HepG2 (cell line): ENCODE measurements at regions not wholly inside any gene's neighbourhood (a gene's known extent, or its start where the extent isn't known, plus 50 kb on each side); places are given as distances from the start of the nearest gene placed in this dataset.

Source experiments
- ATAC-seq: fragments of 200-7000 bp; cut with Tn5 transposase; 3 replicates; pipeline ENCODE4 v1.9.1; 2020; ENCODE audit warnings: mild to moderate bottlenecking, moderate library complexity
- BruUV-seq: library from RNA; stranded (reverse); fragments of 400-500 nt; replicated peaks from 2 replicates; lab custom pipeline; 2021; lab: Mats Ljungman, UMichigan
- CTCF ChIA-PET: fragments of 300-600 bp; formaldehyde crosslinking; extraction: SDS; loops from one replicate; lab custom pipeline; 2021; ENCODE audit warnings: low total read pairs, inconsistent platforms, low intra/inter-chr PET ratio; lab: Yijun Ruan, JAX
- POLR2A ChIA-PET: fragments of 350-600 bp; sonication (Branson Sonifier 250); formaldehyde crosslinking; loops from one replicate; lab custom pipeline; 2020; ENCODE audit warnings: antibody characterized with exemption, inconsistent platforms; lab: Yijun Ruan, JAX
- DNase-seq: peaks from one replicate; pipeline ENCODE4 v3.0.0-alpha.2; 2015; ENCODE audit warnings: low spot score
- FAIRE-seq: peaks from 3 replicates; lab custom pipeline; 2011; peaks lifted over from hg19 to GRCh38; lab: Jason Lieb, UNC
- H2AFZ ChIP-seq: one replicate; pipeline ENCODE4 v1.6.1; 2011; ENCODE audit warnings: low read length, inconsistent platforms
- H3K27ac ChIP-seq: fragments of 300-600 bp; 3 replicates; pipeline ENCODE4 v1.8.0; 2011; ENCODE audit warnings: mixed run types, mild to moderate bottlenecking, mixed read lengths, low read length, inconsistent platforms; ENCODE audit not compliant: insufficient read depth; ENCODE audit errors: extremely low read length
- H3K27me3 ChIP-seq, 2 experiments: fragments of 200-600 bp in 1 of 2; 2 replicates in 1 of 2; 3 replicates in 1 of 2; pipeline versions ENCODE4 v1.6.0 to v1.8.0; 2011; ENCODE audit warnings: low read length in 2 of 2, mild to moderate bottlenecking in 2 of 2, moderate library complexity in 2 of 2, inconsistent platforms in 1 of 2; ENCODE audit not compliant: insufficient read depth in 2 of 2, control insufficient read depth in 1 of 2
- H3K36me3 ChIP-seq, 2 experiments: fragments of 200-600 bp in 1 of 2; replicated peaks in 1 of 2; 2 replicates in 1 of 2; 3 replicates in 1 of 2; pipeline versions ENCODE4 v1.5.1 to v1.8.0; 2011; ENCODE audit warnings: low read length in 2 of 2, inconsistent platforms in 1 of 2; ENCODE audit not compliant: insufficient read depth in 2 of 2, control insufficient read depth in 1 of 2
- H3K4me1 ChIP-seq: 2 replicates; pipeline ENCODE4 v1.5.1; 2012; ENCODE audit warnings: low read length, inconsistent platforms; ENCODE audit not compliant: insufficient read depth
- H3K4me2 ChIP-seq: 2 replicates; pipeline ENCODE4 v1.6.0; 2011; ENCODE audit warnings: low read depth, low read length, inconsistent platforms
- H3K4me3 ChIP-seq, 3 experiments: fragments of 200-600 bp in 1 of 3; sonication (generic), shearing (Covaris generic) in 1 of 3; replicated peaks in 1 of 3; 2 replicates each; pipeline ENCODE4 v1.5.1; 2011 to 2016; ENCODE audit warnings: low read length in 3 of 3, inconsistent platforms in 2 of 3, low read depth in 2 of 3, mild to moderate bottlenecking in 2 of 3, control low read depth in 1 of 3, mixed read lengths in 1 of 3; ENCODE audit not compliant: insufficient read depth in 1 of 3
- H3K79me2 ChIP-seq: one replicate; pipeline ENCODE4 v1.6.1; 2011; ENCODE audit warnings: low read length, inconsistent platforms; ENCODE audit not compliant: insufficient read depth
- H3K9ac ChIP-seq: 2 replicates; pipeline ENCODE4 v1.6.0; 2011; ENCODE audit warnings: mild to moderate bottlenecking, low read depth, low read length, inconsistent platforms; ENCODE audit not compliant: insufficient read depth
- H3K9me3 ChIP-seq: 2 replicates; pipeline ENCODE4 v1.5.1; 2012; ENCODE audit warnings: mild to moderate bottlenecking, low read length
- H4K20me1 ChIP-seq: 2 replicates; pipeline ENCODE4 v1.6.0; 2011; ENCODE audit warnings: inconsistent platforms, mild to moderate bottlenecking, low read length, moderate library complexity; ENCODE audit not compliant: insufficient read depth
- GTF2F1 ChIP-seq: fragments of 150-350 bp; IDR thresholded peaks from 2 replicates; pipeline ENCODE4 v1.6.1; 2014; ENCODE audit warnings: low read length
- HDAC6 ChIP-seq: fragments of 200-600 bp; sonication (generic); IDR thresholded peaks from 2 replicates; pipeline ENCODE4 v1.7.0; 2017; ENCODE audit warnings: mild to moderate bottlenecking, antibody characterized with exemption, low read length, low read depth
- HNRNPK ChIP-seq: fragments of 200-400 bp; formaldehyde crosslinking; IDR thresholded peaks from 2 replicates; pipeline ENCODE4 v1.6.1; 2018; ENCODE audit warnings: low read length, low read depth, moderate library complexity, mild to moderate bottlenecking; ENCODE audit not compliant: poor library complexity, severe bottlenecking
- MBNL3 ChIP-seq: fragments of 250-450 bp; sonication (Bioruptor Pico); conservative IDR thresholded peaks from 2 replicates; pipeline ENCODE4 v1.8.0; 2022; ENCODE audit warnings: mild to moderate bottlenecking, inconsistent platforms
- MTA1 ChIP-seq: sonication (generic); formaldehyde crosslinking; IDR thresholded peaks from 2 replicates; pipeline ENCODE4 v1.4.0; 2020; ENCODE audit warnings: missing genetic modification reagents, mild to moderate bottlenecking, borderline replicate concordance
- NCOA5 ChIP-seq: sonication (generic); formaldehyde crosslinking; IDR thresholded peaks from 2 replicates; pipeline ENCODE4 v1.4.0; 2020; ENCODE audit warnings: missing genetic modification reagents
- ZFYVE20 ChIP-seq: sonication (generic); formaldehyde crosslinking; IDR thresholded peaks from 2 replicates; pipeline ENCODE4 v1.8.0; 2023; ENCODE audit warnings: low read depth, mild to moderate bottlenecking, moderate library complexity, missing genetic modification reagents, borderline replicate concordance
- ZNF709 ChIP-seq: sonication (generic); formaldehyde crosslinking; IDR thresholded peaks from 2 replicates; pipeline ENCODE4 v1.5.0; 2020; ENCODE audit warnings: mild to moderate bottlenecking, missing genetic modification reagents
- ZNF878 ChIP-seq: sonication (generic); formaldehyde crosslinking; IDR thresholded peaks from 2 replicates; pipeline ENCODE4 v1.8.1; 2023; ENCODE audit warnings: mild to moderate bottlenecking, missing genetic modification reagents, moderate library complexity
- ZNF883 ChIP-seq: sonication (generic); formaldehyde crosslinking; IDR thresholded peaks from 2 replicates; pipeline ENCODE4 v1.5.1; 2020; ENCODE audit warnings: mild to moderate bottlenecking, missing genetic modification reagents; ENCODE audit errors: not compliant biosample characterization
- ZSCAN20 ChIP-seq: sonication (generic); formaldehyde crosslinking; IDR thresholded peaks from 2 replicates; pipeline ENCODE4 v1.4.0; 2020; ENCODE audit warnings: missing genetic modification reagents, mild to moderate bottlenecking, borderline replicate concordance
- WGBS: methylation state at CpG from one replicate; pipeline ENCODE4 v1.1.6; 2017; ENCODE audit warnings: low lambda C conversion rate; 5-methylcytosine and 5-hydroxymethylcytosine counted together
- in situ Hi-C: cut with HindIII; loops from 2 replicates; pipeline ENCODE4 v1.10.0; 2017; ENCODE audit warnings: low pct_unique_long_range_greater_than_20kb; ENCODE audit not compliant: extremely low pct_ligation_motif_present
- intact Hi-C: fragments of 100-400 bp; cut with micrococcal nuclease; formaldehyde crosslinking; loops from one replicate; pipeline ENCODE4 v1.10.0; 2022; ENCODE audit not compliant: unreplicated experiment
- TF ChIP-seq, protein P1 (sequence below): sonication (generic); formaldehyde crosslinking; IDR thresholded peaks from 2 replicates; pipeline ENCODE4 v1.4.0; 2020; ENCODE audit warnings: mild to moderate bottlenecking, missing genetic modification reagents
- TF ChIP-seq, protein P2 (sequence below): sonication (generic); formaldehyde crosslinking; IDR thresholded peaks from 2 replicates; pipeline ENCODE4 v1.8.0; 2022; ENCODE audit warnings: mild to moderate bottlenecking, missing genetic modification reagents, borderline replicate concordance
- TF ChIP-seq, protein P3 (sequence below): sonication (generic); formaldehyde crosslinking; IDR thresholded peaks from 2 replicates; pipeline ENCODE4 v1.5.0; 2020; ENCODE audit warnings: mild to moderate bottlenecking, missing genetic modification reagents, borderline replicate concordance

DNA sequence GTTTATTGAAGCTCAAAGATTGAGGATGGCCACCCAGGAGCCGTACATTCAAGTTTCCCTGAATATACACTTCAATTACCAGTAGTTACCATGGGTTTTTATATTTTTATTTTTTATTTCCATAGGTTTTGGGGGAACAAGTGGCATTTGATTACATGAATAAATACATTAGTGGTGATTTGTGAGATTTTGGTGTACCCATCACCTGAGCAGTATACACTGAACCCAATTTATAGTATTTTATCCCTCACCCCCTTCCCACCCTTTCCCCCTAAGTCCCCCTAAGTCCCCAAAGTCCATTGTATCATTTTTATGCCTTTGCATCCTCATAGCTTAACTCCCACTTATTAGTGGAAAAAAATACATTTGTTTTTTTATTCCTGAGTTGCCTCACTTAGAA, 791.4 kb downstream of the BRINP3 start:
- no peak overlapping the region for H2AFZ ChIP-seq
- BruUV-seq: no TSS peak
- no peaks in the 10 kb centered on the region for H3K27me3 ChIP-seq
- no peak overlapping the region for H3K4me3 ChIP-seq
- H4K20me1 ChIP-seq: no peaks in the 10 kb centered on the region
- H3K27ac ChIP-seq: no peak overlapping the region
- intact Hi-C loops: no loop called here
- no peak overlapping the region for H3K9ac ChIP-seq
- no peak for TF ChIP-seq ZNF883
- TF ChIP-seq HNRNPK: peak; percentile 72
- TF ChIP-seq, all 625 proteins: peak for 1
- in situ Hi-C loops: no loop called here
- H3K79me2 ChIP-seq: no peaks in the 10 kb centered on the region
- peaks cover 4% of the 10 kb centered on the region for H3K4me1 ChIP-seq
- WGBS: 0% methylated on average over 1 of the region's 1 CpG
- H3K4me2 ChIP-seq: no peak overlapping the region
- FAIRE-seq (no peak), ATAC-seq (no peak), DNase-seq (no peak)
- no peaks in the 10 kb centered on the region for H3K9me3 ChIP-seq
- POLR2A ChIA-PET: no interaction called here
- H3K36me3 ChIP-seq: no peaks in the 10 kb centered on the region
- CTCF ChIA-PET: no interaction called here

DNA sequence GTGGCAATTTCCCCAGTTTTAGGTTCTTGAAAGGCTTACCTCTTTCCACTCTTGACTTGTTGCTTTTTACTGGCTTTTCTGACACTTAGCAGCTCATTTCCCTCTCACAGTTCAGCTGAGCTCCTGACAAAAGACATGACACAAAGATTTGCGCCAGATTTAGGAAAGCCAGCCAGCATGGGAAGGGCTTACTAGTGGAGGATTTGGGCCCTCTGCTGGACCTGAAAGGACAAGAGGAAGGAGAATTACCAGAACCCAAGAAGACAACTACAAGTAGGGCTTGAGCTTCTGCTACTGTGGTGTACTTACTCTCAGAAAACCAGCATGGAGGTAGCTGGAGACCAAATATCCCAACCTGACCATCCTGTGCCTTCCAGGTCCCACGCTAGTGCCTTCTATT, 784.5 kb downstream of the BRINP3 start:
- Histone ChIP-seq H4K20me1 (no peaks in the 10 kb centered on the region), H3K79me2 (no peaks in the 10 kb centered on the region), H3K27ac (no peak overlapping the region), H3K9ac (no peak overlapping the region), H3K4me3 (no peak overlapping the region), H3K4me2 (no peak overlapping the region), H3K9me3 (no peaks in the 10 kb centered on the region), H3K4me1 (no peaks in the 10 kb centered on the region), H3K36me3 (no peaks in the 10 kb centered on the region), H3K27me3 (no peaks in the 10 kb centered on the region), H2AFZ (no peak overlapping the region)
- in situ Hi-C loops: no loop called here
- DNase-seq (no peak), ATAC-seq (no peak), FAIRE-seq (no peak)
- WGBS: 41% methylated on average over 2 of the region's 2 CpGs
- no TSS peak for BruUV-seq
- POLR2A ChIA-PET: no interaction called here
- CTCF ChIA-PET: no interaction called here
- intact Hi-C loops: no loop called here
- TF ChIP-seq MBNL3: no peak
- no peak for TF ChIP-seq ZNF878 (CRISPR knock-in tag)
- TF ChIP-seq, protein P1, sequence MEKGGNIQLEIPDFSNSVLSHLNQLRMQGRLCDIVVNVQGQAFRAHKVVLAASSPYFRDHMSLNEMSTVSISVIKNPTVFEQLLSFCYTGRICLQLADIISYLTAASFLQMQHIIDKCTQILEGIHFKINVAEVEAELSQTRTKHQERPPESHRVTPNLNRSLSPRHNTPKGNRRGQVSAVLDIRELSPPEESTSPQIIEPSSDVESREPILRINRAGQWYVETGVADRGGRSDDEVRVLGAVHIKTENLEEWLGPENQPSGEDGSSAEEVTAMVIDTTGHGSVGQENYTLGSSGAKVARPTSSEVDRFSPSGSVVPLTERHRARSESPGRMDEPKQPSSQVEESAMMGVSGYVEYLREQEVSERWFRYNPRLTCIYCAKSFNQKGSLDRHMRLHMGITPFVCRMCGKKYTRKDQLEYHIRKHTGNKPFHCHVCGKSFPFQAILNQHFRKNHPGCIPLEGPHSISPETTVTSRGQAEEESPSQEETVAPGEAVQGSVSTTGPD: no peak
- no peak for TF ChIP-seq GTF2F1
- TF ChIP-seq, protein P2, sequence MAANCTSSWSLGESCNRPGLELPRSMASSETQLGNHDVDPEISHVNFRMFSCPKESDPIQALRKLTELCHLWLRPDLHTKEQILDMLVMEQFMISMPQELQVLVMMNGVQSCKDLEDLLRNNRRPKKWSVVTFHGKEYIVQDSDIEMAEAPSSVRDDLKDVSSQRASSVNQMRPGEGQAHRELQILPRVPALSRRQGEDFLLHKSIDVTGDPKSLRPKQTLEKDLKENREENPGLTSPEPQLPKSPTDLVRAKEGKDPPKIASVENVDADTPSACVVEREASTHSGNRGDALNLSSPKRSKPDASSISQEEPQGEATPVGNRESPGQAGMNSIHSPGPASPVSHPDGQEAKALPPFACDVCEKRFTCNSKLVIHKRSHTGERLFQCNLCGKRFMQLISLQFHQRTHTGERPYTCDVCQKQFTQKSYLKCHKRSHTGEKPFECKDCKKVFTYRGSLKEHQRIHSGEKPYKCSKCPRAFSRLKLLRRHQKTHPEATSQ (CRISPR knock-in tag): no peak
- no peak for TF ChIP-seq ZSCAN20
- TF ChIP-seq, protein P3, sequence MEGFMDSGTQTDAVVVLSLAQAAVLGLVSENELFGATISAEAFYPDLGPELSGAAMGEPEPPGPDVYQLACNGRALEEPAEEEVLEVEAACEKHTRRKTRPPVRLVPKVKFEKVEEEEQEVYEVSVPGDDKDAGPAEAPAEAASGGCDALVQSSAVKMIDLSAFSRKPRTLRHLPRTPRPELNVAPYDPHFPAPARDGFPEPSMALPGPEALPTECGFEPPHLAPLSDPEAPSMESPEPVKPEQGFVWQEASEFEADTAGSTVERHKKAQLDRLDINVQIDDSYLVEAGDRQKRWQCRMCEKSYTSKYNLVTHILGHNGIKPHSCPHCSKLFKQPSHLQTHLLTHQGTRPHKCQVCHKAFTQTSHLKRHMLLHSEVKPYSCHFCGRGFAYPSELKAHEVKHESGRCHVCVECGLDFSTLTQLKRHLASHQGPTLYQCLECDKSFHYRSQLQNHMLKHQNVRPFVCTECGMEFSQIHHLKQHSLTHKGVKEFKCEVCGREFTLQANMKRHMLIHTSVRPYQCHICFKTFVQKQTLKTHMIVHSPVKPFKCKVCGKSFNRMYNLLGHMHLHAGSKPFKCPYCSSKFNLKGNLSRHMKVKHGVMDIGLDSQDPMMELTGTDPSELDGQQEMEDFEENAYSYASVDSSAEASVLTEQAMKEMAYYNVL (CRISPR knock-in tag): no peak
- no peak for TF ChIP-seq MTA1 (CRISPR knock-in tag)
- no peak for TF ChIP-seq ZNF709 (CRISPR knock-in tag)
- no peak for TF ChIP-seq ZFYVE20 (CRISPR knock-in tag)
- no peak for TF ChIP-seq NCOA5 (CRISPR knock-in tag)
- no peak for TF ChIP-seq HDAC6
